ENCODE measurements at regions not wholly inside any gene's neighbourhood (a gene's known extent, or its start where the extent isn't known, plus 50 kb on each side); places are given as distances from the start of the nearest gene placed in this dataset.

GRCh38 chr2:3127710-3128109, 249.9 kb downstream of the EIPR1 start:
- no peak overlapping the region for H3K4me3 ChIP-seq (ENCODE audit: low read depth, low read length)
- no peak for TF ChIP-seq CTCF (IDR thresholded peaks at IDR 0.05; ENCODE audit: low read depth, low read length)
- H3K27me3 ChIP-seq (ENCODE audit: insufficient read depth, low read depth, severe bottlenecking), result no peaks in the 10 kb centered on the region
- no peak for DNase-seq
- no peak overlapping the region for H3K27ac ChIP-seq
- H3K9me3 ChIP-seq (ENCODE audit: severe bottlenecking), result no peaks in the 10 kb centered on the region
- no peaks in the 10 kb centered on the region for H3K36me3 ChIP-seq

- Histone ChIP-seq H3K9me3 (ENCODE audit: severe bottlenecking) (no peaks in the 10 kb centered on the region), H3K27ac (no peak overlapping the region), H3K27me3 (ENCODE audit: insufficient read depth, low read depth, severe bottlenecking) (no peaks in the 10 kb centered on the region), H3K4me3 (ENCODE audit: low read depth, low read length) (no peak overlapping the region), H3K36me3 (no peaks in the 10 kb centered on the region)
- DNase-seq, result peak; percentile 3
- no peak for TF ChIP-seq CTCF (IDR thresholded peaks at IDR 0.05; ENCODE audit: low read depth, low read length)
Observed at GRCh38 chr2:3126911-3127621, 250.6 kb downstream of the EIPR1 start.

- Histone ChIP-seq H3K27me3 (ENCODE audit: insufficient read depth, low read depth, severe bottlenecking) (no peaks in the 10 kb centered on the region), H3K4me3 (ENCODE audit: low read depth, low read length) (no peak overlapping the region), H3K36me3 (no peaks in the 10 kb centered on the region), H3K9me3 (ENCODE audit: severe bottlenecking) (no peaks in the 10 kb centered on the region), H3K27ac (no peak overlapping the region)
- peak; percentile 3 for DNase-seq
- TF ChIP-seq CTCF (IDR thresholded peaks at IDR 0.05; ENCODE audit: low read depth, low read length), result no peak
Observed at GRCh38 chr2:3126171-3126910, 251.3 kb downstream of the EIPR1 start.

GRCh38 chr2:3125761-3126130, 251.9 kb downstream of the EIPR1 start:
- DNase-seq, result peak; percentile 9
- no peaks in the 10 kb centered on the region for H3K36me3 ChIP-seq

DNA sequence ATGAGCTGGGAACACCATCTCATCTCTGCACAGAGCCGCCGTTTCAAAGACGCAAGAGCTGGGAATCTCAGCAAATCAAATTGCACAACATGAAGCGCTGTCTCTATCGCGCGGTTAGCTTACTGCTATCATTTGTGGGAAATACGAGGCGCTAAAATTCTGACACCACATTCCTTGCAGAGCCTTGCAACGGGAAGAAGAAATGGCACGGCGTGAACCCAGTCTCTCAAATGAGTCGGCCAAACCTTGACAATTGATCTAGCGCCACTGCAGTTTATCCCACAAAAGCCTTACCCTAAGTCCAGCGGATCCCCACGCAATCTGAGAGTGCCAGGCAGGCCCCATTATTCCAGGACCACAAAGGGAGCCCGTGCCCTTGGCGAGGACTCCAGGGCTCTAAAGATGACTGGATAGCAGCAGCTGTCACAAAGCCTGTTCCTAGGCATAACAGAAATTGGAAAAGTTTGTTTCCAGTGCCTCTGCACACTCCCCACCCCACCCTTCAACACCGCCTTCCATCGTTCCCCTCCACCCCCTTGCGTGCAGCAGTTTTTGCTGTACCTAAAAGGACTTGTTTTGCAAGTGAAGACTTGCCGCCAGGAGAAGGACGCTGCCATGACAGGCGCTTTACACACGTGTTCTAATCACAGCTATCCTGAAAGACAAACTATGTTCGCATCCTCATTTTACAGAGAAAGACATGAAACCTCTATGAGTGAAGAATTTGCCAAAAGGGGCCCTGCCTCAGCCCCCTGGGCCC, 252.4 kb downstream of the EIPR1 start:
- peak; percentile 7 for DNase-seq
- Histone ChIP-seq H3K36me3 (no peaks in the 10 kb centered on the region), H3K9me3 (ENCODE audit: severe bottlenecking) (no peaks in the 10 kb centered on the region), H3K27ac (no peak overlapping the region), H3K4me3 (ENCODE audit: low read depth, low read length) (no peak overlapping the region), H3K27me3 (ENCODE audit: insufficient read depth, low read depth, severe bottlenecking) (no peaks in the 10 kb centered on the region)
- no peak for TF ChIP-seq CTCF (IDR thresholded peaks at IDR 0.05; ENCODE audit: low read depth, low read length)

More at GRCh38 chr2:3125761-3126130, 251.9 kb downstream of the EIPR1 start:
- H3K27me3 ChIP-seq (ENCODE audit: insufficient read depth, low read depth, severe bottlenecking), result no peaks in the 10 kb centered on the region
- TF ChIP-seq CTCF (IDR thresholded peaks at IDR 0.05; ENCODE audit: low read depth, low read length), result no peak
- H3K4me3 ChIP-seq (ENCODE audit: low read depth, low read length), result no peak overlapping the region
- no peak overlapping the region for H3K27ac ChIP-seq
- no peaks in the 10 kb centered on the region for H3K9me3 ChIP-seq (ENCODE audit: severe bottlenecking)

All from WERI-Rb-1 (cell line).